NCI-H2107 treated with DMSO at 0.1 percent for 48 hours (cell line): ENCODE measurements at regions not wholly inside any gene's neighbourhood (a gene's known extent, or its start where the extent isn't known, plus 50 kb on each side); places are given as distances from the start of the nearest gene placed in this dataset.

Experiments used
- DNase-seq: peaks from one replicate; lab custom pipeline; 2025; ENCODE audit not compliant: unreplicated experiment; lab: John Stamatoyannopoulos, UW

GRCh38 chr6:170048615-170049256 is 242.1 kb downstream of the DLL1 start:
- DNase-seq: no peak

- DNase-seq: no peak
Observed at GRCh38 chr6:170047823-170048222, 243.1 kb downstream of the DLL1 start.

DNA sequence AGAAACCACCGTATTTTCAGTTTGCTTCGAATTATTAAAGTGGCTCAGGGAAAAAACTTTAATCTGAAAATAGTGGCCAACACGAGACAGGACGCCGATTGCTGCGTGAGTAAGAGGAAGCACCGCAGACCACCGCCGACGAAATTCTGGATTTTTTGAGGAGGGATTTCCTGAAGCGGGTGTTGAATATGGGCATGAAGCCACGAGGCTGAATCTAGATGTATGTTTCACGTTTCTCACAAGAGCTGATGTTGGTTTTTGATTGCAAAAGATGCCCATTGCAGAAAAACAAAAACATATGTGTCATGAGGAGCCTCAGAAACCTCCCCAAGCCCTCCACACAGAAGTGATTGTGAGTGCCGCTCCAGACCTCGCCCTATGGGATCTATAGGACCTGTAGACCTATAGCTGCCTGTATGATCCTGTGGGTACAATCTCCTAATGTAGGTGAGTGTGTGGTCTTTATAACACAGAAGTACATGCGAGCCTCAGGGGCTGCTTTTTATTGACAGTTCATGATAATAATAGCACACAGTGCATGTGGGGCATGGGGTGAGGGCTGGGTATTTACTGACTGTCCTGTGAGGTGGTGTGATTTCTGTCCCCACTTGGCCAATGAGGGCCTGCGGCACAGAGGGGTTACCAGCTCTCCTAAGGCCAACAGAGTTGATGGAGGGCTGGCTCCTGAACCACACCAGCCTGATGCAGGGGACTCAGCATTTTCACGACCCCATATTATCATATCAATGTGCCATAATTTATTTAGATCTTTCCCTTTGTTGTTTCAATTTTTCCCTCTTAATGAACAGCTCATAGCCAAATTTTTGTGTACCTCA is 243.9 kb downstream of the DLL1 start:
- no peak for DNase-seq

DNA sequence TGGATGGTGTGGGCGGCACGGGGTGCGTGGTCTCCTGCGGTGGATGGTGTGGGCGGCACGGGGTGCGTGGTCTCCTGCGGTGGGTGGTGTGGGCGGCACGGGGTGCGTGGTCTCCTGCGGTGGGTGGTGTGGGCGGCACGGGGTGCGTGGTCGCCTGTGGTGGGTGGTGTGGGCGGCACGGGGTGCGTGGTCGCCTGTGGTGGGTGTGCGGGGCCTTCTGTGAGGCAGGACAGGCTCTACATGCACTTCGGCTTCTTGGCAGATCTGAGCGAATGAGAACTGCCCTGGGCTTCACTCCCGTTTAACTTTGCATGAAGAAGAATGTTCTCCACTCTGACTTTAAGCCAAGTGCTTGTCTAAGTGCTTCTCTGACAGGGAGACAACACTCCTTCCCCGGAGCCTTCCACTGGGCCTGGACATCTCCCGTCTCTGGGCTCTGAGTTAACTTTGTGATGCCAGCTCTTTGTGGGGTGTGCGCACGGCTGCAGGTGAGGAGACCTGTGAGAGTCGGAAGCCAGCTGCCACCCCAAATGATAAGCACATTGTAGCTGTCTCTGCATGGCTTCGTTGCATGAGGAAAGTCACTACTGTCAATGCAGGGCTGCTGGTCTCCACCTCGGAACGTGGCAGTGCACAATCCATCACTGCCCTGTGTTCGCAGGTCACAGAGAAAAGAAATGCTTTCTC is 244.8 kb downstream of the DLL1 start:
- DNase-seq: no peak

DNA sequence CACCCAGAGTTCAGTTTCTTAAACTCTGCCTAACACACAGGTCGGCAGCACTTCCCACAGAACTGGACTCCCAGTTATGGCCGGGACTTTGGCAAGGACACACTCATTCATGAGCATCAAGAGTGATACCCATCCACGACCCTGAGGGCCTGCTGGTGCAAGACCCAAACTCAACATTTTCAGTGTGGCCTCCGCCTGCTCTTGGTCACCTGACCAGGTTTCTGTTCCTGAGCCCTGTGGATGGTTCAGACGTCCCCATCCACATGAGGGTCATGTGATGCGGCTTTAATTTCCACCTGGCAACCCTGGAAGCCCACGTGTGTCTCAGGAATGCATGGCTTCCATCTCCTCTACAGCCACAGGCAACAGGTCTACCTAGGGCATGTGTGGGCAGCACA is 245.3 kb downstream of the DLL1 start:
- no peak for DNase-seq

GRCh38 chr6:170044836-170045562 is 245.9 kb downstream of the DLL1 start:
- DNase-seq: no peak

DNA sequence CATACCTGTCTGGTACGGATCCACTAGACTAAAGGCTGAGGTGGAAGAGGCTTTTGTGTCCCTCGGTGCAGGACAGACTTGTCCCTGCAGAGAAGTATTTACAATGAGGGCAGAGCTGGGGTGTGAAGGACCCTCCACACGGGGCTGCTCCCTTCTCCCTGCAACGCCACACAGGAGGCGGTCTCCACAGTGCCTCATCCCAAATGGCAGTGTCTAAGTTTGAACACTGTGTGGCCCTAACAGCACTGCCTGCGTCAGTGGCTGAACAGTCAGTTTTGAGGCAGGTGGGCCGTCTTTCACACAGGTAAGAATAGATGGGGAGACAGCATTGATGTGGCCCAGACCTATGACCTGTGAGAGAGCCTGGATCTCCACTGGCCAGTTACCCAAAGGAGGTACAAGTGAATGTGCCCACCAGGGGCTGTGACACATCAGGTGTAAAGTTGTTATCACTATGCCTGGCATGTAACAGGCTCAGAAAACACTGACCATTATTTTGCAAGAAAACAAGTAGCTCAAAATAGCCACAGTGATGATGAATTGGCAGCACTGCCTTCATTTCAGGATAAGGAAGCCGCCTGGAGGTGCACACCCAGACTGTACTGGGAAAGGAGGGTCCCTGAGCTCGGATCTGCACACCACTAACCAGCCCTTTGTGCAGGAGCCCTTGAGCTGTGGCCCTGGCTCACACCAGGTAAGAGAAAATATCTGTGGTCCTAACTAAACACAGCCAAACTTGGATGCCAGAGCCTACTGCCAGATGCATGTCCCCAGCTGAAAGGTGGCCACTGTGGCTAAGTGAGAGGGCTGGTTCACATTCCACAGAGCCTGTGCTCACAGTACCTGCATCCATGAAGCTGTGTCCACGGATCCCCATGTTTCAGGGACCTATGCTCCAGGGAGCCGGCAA is 246.7 kb downstream of the DLL1 start:
- DNase-seq: no peak

- no peak for DNase-seq
Observed at GRCh38 chr6:170043150-170043819, 247.6 kb downstream of the DLL1 start.

DNA sequence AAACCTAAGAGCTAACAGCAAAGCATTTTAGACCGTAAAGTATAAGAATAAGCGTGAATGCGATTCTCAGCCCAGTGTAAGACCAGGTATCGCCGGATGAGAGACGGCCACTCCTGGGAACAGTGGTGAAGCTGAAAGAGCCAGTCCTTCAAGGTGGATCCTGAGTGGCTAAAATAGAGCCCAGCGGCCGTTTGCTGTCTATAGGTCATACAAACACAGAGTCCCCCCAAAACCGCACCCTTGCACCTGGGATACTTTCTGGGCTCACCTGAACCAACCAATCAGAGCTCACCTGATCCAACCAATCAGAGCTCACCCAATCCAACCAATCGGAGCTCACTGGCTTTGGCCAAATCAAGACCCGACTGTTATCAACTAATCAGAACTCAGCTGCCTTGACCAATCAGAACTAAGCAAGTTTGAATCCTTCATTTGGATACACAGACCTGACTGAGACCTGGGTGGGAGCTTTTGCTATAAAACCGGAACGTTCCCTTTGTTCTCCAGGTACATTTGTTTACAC is 248.2 kb downstream of the DLL1 start:
- DNase-seq: no peak

DNA sequence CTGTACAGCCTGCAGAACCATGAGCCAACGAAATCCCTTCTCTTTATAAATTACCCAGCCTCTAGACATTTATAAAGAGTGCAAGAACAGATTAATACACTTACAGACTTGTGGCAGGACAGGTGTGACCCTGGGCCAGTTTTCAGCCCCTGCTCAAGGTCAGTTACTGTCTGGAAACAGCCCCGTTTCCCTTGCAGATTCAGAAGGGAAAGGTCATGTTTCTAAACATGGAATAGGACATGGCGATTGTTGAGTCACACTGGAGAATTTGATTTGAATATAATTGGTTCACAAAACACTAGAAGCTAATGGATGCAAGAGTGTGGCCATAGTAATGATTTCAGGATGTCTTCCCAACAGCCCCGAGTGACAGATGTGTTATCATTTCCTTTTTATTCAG is 248.8 kb downstream of the DLL1 start:
- no peak for DNase-seq

GRCh38 chr6:170041526-170041925 is 249.4 kb downstream of the DLL1 start:
- DNase-seq: no peak

DNA sequence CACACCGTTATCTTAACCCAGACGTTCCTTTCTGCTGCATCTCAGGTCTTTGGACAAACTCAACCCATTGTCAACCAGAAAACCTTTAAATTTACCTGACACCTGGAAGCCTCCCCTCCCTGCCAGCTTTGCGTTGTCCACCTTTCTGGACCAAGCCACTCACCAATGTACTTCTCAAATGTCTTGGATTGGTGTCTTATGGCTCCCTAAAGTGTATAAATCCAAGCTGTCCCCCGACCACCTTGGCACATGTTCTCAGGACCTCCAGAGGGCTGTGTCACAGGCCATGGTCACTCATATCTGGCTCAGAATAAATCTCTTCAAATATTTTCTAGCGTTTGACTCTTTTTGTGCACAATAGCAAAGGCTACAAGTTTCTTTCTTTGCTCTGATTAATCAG is 250.0 kb downstream of the DLL1 start:
- no peak for DNase-seq

- no peak for DNase-seq
Observed at GRCh38 chr6:170040115-170040500, 250.8 kb downstream of the DLL1 start.

- DNase-seq: no peak
Observed at GRCh38 chr6:170039156-170040114, 251.4 kb downstream of the DLL1 start.

DNA sequence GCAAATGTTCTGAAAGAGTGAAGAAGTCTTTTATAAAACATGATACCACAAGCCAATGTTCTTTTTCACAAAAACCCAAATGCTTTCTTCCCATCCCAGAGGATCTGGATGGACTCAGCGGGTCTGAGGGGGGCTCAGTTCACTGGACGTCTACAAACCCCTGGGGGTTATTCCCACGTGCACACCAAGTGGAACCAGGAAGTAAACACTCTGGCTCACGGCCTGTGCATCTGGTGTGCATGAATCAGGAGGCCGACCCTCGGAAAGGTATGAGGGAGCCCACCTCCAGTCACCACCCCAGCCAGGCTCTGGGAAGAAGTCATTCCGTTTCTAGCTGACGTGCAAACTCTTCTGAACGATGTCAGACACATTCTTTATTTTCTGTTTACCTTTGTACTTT is 252.2 kb downstream of the DLL1 start:
- DNase-seq: no peak

- DNase-seq: no peak
Observed at GRCh38 chr6:170038251-170038650, 252.6 kb downstream of the DLL1 start.

- DNase-seq: no peak
Observed at GRCh38 chr6:170037541-170038250, 253.2 kb downstream of the DLL1 start.

DNA sequence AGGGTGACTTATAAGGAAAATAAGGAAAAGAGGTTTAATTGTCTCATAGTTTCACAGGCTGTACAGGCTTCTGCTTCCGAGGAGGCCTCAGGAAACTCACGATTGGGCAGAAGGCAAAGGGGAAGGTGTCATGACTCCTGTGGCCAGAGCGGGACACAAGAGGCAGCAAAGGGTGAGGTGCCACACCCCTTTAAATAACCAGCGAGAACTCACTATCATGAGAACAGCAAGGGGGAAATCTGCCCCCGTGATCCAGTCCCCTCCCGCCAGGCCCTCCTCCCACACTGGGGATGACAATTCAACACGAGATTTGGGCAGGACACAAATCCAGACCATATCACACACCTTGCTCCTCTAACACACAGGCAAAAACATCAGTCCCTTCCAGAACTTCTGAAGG is 254.0 kb downstream of the DLL1 start:
- no peak for DNase-seq
